GM10266 (cell line): ENCODE measurements at regions not wholly inside any gene's neighbourhood (a gene's known extent, or its start where the extent isn't known, plus 50 kb on each side); places are given as distances from the start of the nearest gene placed in this dataset.
"Not testable (repeated sequence)": the region's sequence is repeated elsewhere in the genome, so short reads cannot be mapped to it uniquely, and the experiment has no call there.

Experiments
- DNase-seq: peaks from one replicate; pipeline ENCODE4 v3.0.0; 2012; ENCODE audit errors: extremely low spot score
- CTCF ChIP-seq: IDR thresholded peaks from 2 replicates; pipeline ENCODE4 v1.5.1; 2012; ENCODE audit warnings: mild to moderate bottlenecking, low read depth; ENCODE audit not compliant: control insufficient read depth, insufficient read depth; ENCODE audit errors: missing control alignments

GRCh38 chr6:148635070-148635743 lies 111.6 kb upstream of the UST start:
- no peak for TF ChIP-seq CTCF
- DNase-seq, result no peak

- DNase-seq, result not testable (repeated sequence)
These were observed 105.0 kb upstream of the UST start for GRCh38 chr6:148641836-148642235.

- DNase-seq, result not testable (repeated sequence)
These were observed 103.6 kb upstream of the UST start for GRCh38 chr6:148643208-148643607.

- not testable (repeated sequence) for DNase-seq
These were observed 101.8 kb upstream of the UST start for GRCh38 chr6:148645049-148645448.

GRCh38 chr6:148648754-148649453 lies 97.9 kb upstream of the UST start:
- no peak for TF ChIP-seq CTCF

GRCh38 chr6:148649454-148649963 lies 97.3 kb upstream of the UST start:
- DNase-seq, result no peak
- no peak for TF ChIP-seq CTCF

More at GRCh38 chr6:148648754-148649453, 97.9 kb upstream of the UST start:
- no peak for DNase-seq

GRCh38 chr6:148650941-148651505 lies 95.8 kb upstream of the UST start:
- no peak for DNase-seq
- no peak for TF ChIP-seq CTCF

GRCh38 chr6:148652205-148652604 lies 94.6 kb upstream of the UST start:
- DNase-seq, result no peak
- no peak for TF ChIP-seq CTCF
